ENCODE measurements at regions not wholly inside any gene's neighbourhood (a gene's known extent, or its start where the extent isn't known, plus 50 kb on each side); places are given as distances from the start of the nearest gene placed in this dataset.

DNA sequence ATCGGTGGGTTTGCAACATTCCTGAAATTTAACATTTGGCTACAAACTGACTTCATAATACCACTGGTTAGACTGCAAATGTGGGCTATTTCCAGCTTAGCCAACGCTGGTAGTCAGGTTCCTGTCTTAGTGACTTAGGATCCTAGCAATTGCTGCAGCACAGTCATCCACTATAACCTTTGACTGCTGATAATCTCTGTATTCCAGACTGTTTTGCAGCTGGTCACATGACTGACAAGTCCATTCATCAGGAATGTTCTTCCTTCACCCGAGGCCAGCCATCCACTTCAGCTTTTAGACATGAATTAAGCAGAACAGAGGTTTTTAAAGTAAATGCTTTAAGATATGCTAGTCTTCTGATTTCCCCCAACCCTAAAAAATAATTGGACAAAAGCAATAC lies 425.9 kb upstream of the MPDZ start:
- Histone ChIP-seq H3K4me3 (replicated peaks; ENCODE audit: insufficient read depth, low read length) (no peak overlapping the region), H3K27ac (replicated peaks) (no peak overlapping the region), H3K27me3 (ENCODE audit: insufficient read depth, poor library complexity, severe bottlenecking) (no peaks in the 10 kb centered on the region)
- TF ChIP-seq, protein P1, sequence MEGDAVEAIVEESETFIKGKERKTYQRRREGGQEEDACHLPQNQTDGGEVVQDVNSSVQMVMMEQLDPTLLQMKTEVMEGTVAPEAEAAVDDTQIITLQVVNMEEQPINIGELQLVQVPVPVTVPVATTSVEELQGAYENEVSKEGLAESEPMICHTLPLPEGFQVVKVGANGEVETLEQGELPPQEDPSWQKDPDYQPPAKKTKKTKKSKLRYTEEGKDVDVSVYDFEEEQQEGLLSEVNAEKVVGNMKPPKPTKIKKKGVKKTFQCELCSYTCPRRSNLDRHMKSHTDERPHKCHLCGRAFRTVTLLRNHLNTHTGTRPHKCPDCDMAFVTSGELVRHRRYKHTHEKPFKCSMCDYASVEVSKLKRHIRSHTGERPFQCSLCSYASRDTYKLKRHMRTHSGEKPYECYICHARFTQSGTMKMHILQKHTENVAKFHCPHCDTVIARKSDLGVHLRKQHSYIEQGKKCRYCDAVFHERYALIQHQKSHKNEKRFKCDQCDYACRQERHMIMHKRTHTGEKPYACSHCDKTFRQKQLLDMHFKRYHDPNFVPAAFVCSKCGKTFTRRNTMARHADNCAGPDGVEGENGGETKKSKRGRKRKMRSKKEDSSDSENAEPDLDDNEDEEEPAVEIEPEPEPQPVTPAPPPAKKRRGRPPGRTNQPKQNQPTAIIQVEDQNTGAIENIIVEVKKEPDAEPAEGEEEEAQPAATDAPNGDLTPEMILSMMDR (IDR thresholded peaks at IDR 0.05; ENCODE audit: insufficient read depth, low read length), result no peak
- no peak for TF ChIP-seq GABPA (IDR thresholded peaks at IDR 0.05; ENCODE audit: low read depth)
- TF ChIP-seq, protein P2, sequence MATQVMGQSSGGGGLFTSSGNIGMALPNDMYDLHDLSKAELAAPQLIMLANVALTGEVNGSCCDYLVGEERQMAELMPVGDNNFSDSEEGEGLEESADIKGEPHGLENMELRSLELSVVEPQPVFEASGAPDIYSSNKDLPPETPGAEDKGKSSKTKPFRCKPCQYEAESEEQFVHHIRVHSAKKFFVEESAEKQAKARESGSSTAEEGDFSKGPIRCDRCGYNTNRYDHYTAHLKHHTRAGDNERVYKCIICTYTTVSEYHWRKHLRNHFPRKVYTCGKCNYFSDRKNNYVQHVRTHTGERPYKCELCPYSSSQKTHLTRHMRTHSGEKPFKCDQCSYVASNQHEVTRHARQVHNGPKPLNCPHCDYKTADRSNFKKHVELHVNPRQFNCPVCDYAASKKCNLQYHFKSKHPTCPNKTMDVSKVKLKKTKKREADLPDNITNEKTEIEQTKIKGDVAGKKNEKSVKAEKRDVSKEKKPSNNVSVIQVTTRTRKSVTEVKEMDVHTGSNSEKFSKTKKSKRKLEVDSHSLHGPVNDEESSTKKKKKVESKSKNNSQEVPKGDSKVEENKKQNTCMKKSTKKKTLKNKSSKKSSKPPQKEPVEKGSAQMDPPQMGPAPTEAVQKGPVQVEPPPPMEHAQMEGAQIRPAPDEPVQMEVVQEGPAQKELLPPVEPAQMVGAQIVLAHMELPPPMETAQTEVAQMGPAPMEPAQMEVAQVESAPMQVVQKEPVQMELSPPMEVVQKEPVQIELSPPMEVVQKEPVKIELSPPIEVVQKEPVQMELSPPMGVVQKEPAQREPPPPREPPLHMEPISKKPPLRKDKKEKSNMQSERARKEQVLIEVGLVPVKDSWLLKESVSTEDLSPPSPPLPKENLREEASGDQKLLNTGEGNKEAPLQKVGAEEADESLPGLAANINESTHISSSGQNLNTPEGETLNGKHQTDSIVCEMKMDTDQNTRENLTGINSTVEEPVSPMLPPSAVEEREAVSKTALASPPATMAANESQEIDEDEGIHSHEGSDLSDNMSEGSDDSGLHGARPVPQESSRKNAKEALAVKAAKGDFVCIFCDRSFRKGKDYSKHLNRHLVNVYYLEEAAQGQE (IDR thresholded peaks at IDR 0.05; ENCODE audit: insufficient replicate concordance, low read depth), result no peak
- no peak for TF ChIP-seq POLR2AphosphoS5 (IDR thresholded peaks at IDR 0.05; ENCODE audit: low read depth)
- TF ChIP-seq SPI1 (IDR thresholded peaks at IDR 0.05; ENCODE audit: borderline replicate concordance, low read depth), result no peak
- no peak for DNase-seq (ENCODE audit: low read depth in 1 of 2, low spot score in 1 of 2)

DNA sequence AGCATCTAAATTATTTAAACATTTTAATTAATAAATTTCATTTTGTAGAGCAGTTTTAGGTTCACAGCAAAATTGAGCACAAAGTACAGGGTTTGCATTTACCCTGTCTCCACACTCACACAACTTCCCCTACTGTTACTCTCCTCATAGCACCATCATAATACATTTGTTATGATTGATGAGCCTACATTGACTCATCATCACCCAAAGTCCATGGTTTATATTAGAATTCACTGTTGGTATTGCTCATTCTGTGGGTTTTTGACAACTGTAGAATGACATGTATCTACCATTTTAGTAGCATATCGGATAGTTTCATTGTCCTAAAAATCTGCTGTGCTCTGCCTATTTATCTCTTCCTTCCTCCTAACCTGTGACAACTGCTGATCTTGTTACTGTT lies 411.1 kb upstream of the MPDZ start:
- TF ChIP-seq POLR2AphosphoS5 (IDR thresholded peaks at IDR 0.05; ENCODE audit: low read depth) (no peak), SPI1 (IDR thresholded peaks at IDR 0.05; ENCODE audit: borderline replicate concordance, low read depth) (no peak), GABPA (IDR thresholded peaks at IDR 0.05; ENCODE audit: low read depth) (no peak)
- TF ChIP-seq, protein P1 (IDR thresholded peaks at IDR 0.05; ENCODE audit: insufficient read depth, low read length), result no peak
- TF ChIP-seq, protein P2 (IDR thresholded peaks at IDR 0.05; ENCODE audit: insufficient replicate concordance, low read depth), result no peak
- no peak overlapping the region for H3K27ac ChIP-seq (replicated peaks)
- no peaks in the 10 kb centered on the region for H3K27me3 ChIP-seq (ENCODE audit: insufficient read depth, poor library complexity, severe bottlenecking)
- no peak for DNase-seq (ENCODE audit: low read depth in 1 of 2, low spot score in 1 of 2)
- H3K4me3 ChIP-seq (replicated peaks; ENCODE audit: insufficient read depth, low read length), result no peak overlapping the region

DNA sequence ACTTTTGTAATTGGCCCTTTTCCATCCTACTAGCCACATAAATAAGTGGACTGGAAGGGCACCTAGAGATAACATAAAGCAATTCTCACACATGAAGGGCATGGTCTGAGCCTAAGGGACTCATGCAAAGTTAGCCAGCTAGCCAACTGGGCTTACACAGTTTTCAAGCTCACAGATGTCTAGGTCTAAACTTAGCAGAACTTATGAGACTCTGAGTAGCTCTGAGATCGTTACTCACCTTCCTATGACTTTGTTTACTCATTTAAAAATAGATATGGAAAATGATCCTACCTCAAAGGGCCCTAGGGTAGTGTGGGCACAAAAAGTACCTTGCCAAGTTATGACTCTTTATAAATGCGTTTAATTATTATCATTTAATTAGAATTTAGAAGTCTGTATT lies 410.4 kb upstream of the MPDZ start:
- no peak overlapping the region for H3K27ac ChIP-seq (replicated peaks)
- no peaks in the 10 kb centered on the region for H3K27me3 ChIP-seq (ENCODE audit: insufficient read depth, poor library complexity, severe bottlenecking)
- H3K4me3 ChIP-seq (replicated peaks; ENCODE audit: insufficient read depth, low read length), result no peak overlapping the region
- no peak for DNase-seq (ENCODE audit: low read depth in 1 of 2, low spot score in 1 of 2)
- TF ChIP-seq GABPA (IDR thresholded peaks at IDR 0.05; ENCODE audit: low read depth), result no peak
- TF ChIP-seq, protein P2 (IDR thresholded peaks at IDR 0.05; ENCODE audit: insufficient replicate concordance, low read depth), result no peak
- TF ChIP-seq, protein P1 (IDR thresholded peaks at IDR 0.05; ENCODE audit: insufficient read depth, low read length), result no peak
- no peak for TF ChIP-seq SPI1 (IDR thresholded peaks at IDR 0.05; ENCODE audit: borderline replicate concordance, low read depth)
- no peak for TF ChIP-seq POLR2AphosphoS5 (IDR thresholded peaks at IDR 0.05; ENCODE audit: low read depth)
